PC-9 (cell line): ENCODE measurements at regions not wholly inside any gene's neighbourhood (a gene's known extent, or its start where the extent isn't known, plus 50 kb on each side); places are given as distances from the start of the nearest gene placed in this dataset.

Experiments used
- BruUV-seq: library from RNA; stranded (reverse); fragments of 400-500 nt; replicated peaks from 2 replicates; lab custom pipeline; 2021; lab: Mats Ljungman, UMichigan
- CTCF ChIA-PET: fragments of 300-600 bp; sonication (Branson Sonifier 250); formaldehyde crosslinking; loops from one replicate; lab custom pipeline; 2022; ENCODE audit warnings: antibody characterized with exemption; lab: Charles Lee
- POLR2A ChIA-PET: fragments of 300-600 bp; sonication (Branson Sonifier 250); formaldehyde crosslinking; loops from one replicate; lab custom pipeline; 2022; ENCODE audit warnings: antibody characterized with exemption; ENCODE audit not compliant: unreplicated experiment; lab: Charles Lee
- DNase-seq, 2 experiments: peaks; one replicate each; pipeline versions ENCODE4 v3.0.0 to v3.0.0-alpha.2; 2015 to 2022; ENCODE audit warnings: mixed read lengths in 1 of 2
- H2AFZ ChIP-seq: fragments of 200-600 bp; sonication (generic); 2 replicates; pipeline ENCODE4 v1.8.1; 2017; ENCODE audit warnings: antibody characterized with exemption
- H3F3A ChIP-seq: fragments of 200-600 bp; sonication (generic); 2 replicates; pipeline ENCODE4 v1.8.1; 2017; ENCODE audit warnings: antibody characterized with exemption, mild to moderate bottlenecking, low read depth; ENCODE audit not compliant: insufficient read depth
- H3K27ac ChIP-seq: fragments of 200-600 bp; sonication (generic); 2 replicates; pipeline ENCODE4 v1.6.1; 2016; ENCODE audit warnings: mixed run types
- H3K27me3 ChIP-seq: fragments of 200-600 bp; sonication (generic); 2 replicates; pipeline ENCODE4 v1.6.1; 2016; ENCODE audit warnings: low read depth, mixed run types; ENCODE audit not compliant: insufficient read depth
- H3K36me3 ChIP-seq: fragments of 200-600 bp; sonication (generic); 2 replicates; pipeline ENCODE4 v1.6.1; 2016; ENCODE audit warnings: low read depth, mixed run types
- H3K4me1 ChIP-seq: fragments of 200-600 bp; sonication (generic); replicated peaks from 2 replicates; pipeline ENCODE4 v1.6.1; 2016; ENCODE audit warnings: mixed run types; ENCODE audit not compliant: insufficient read depth
- H3K4me2 ChIP-seq: fragments of 200-600 bp; sonication (generic); 2 replicates; pipeline ENCODE4 v1.6.1; 2017; ENCODE audit warnings: mixed run types
- H3K4me3 ChIP-seq: fragments of 200-600 bp; sonication (generic); 2 replicates; pipeline ENCODE4 v1.6.1; 2016; ENCODE audit warnings: mixed run types
- H3K79me2 ChIP-seq: fragments of 200-600 bp; sonication (generic); 2 replicates; pipeline ENCODE4 v1.6.1; 2017; ENCODE audit warnings: low read depth, mixed run types
- H3K9me2 ChIP-seq: fragments of 200-600 bp; sonication (generic); 2 replicates; pipeline ENCODE4 v1.8.1; 2017; ENCODE audit warnings: mild to moderate bottlenecking; ENCODE audit not compliant: insufficient read depth
- H3K9me3 ChIP-seq: fragments of 200-600 bp; sonication (generic); 2 replicates; pipeline ENCODE4 v1.8.1; 2016; ENCODE audit warnings: low read depth; ENCODE audit not compliant: insufficient read depth
- H4K20me1 ChIP-seq: fragments of 200-600 bp; sonication (generic); 2 replicates; pipeline ENCODE4 v1.8.1; 2017; ENCODE audit not compliant: insufficient read depth
- EZH2 ChIP-seq: fragments of 200-600 bp; sonication (generic); IDR thresholded peaks from 2 replicates; pipeline ENCODE4 v1.8.0; 2017; ENCODE audit warnings: antibody characterized with exemption, low read depth
- intact Hi-C: fragments of 100-400 bp; cut with micrococcal nuclease; formaldehyde crosslinking; loops from one replicate; pipeline ENCODE4 v1.10.0; 2022; ENCODE audit not compliant: unreplicated experiment
- TF ChIP-seq, protein P1 (sequence below): fragments of 200-600 bp; sonication (generic); conservative IDR thresholded peaks from 2 replicates; pipeline ENCODE4 v1.6.1; 2017; ENCODE audit warnings: mixed run types, antibody characterized with exemption, mild to moderate bottlenecking, moderate library complexity

DNA sequence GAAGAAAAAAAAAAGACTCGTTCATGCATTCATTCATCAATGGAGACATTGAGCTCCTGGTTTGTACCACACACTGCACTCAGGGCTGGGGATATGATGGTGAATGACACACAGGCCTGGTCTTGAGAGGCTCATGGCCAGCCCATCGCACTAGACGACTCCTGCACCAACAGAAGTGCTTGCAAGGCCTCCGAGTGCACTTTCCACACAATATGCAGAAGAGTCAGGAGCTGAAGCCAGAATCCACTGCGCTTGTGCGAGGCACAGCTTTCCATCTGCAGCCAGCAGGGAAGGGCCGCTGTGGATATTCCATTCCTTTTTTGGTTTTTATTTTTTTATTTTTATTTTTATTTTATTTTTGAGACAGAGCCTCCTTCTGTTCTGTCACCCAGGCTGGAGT is 192.4 kb downstream of the DICER1 start:
- Histone ChIP-seq H3K4me2 (no peak overlapping the region), H3K4me3 (no peak overlapping the region), H3K27me3 (peaks cover 63% of the 10 kb centered on the region), H3K79me2 (no peaks in the 10 kb centered on the region), H4K20me1 (no peaks in the 10 kb centered on the region), H3K9me3 (no peaks in the 10 kb centered on the region), H3K4me1 (no peaks in the 10 kb centered on the region), H2AFZ (no peak overlapping the region), H3K27ac (no peak overlapping the region), H3F3A (no peaks in the 10 kb centered on the region), H3K9me2 (no peaks in the 10 kb centered on the region), H3K36me3 (no peaks in the 10 kb centered on the region)
- ChIA-PET POLR2A (interaction anchor here (0.6 kb wide), 1 partner anchor 305 kb away, joined by 5 read pairs; no protein-coding TSS in a partner anchor), CTCF (no interaction called here)
- BruUV-seq = no TSS peak
- DNase-seq = no peak
- intact Hi-C loops = no loop called here
- TF ChIP-seq EZH2 = no peak
- TF ChIP-seq, protein P1, sequence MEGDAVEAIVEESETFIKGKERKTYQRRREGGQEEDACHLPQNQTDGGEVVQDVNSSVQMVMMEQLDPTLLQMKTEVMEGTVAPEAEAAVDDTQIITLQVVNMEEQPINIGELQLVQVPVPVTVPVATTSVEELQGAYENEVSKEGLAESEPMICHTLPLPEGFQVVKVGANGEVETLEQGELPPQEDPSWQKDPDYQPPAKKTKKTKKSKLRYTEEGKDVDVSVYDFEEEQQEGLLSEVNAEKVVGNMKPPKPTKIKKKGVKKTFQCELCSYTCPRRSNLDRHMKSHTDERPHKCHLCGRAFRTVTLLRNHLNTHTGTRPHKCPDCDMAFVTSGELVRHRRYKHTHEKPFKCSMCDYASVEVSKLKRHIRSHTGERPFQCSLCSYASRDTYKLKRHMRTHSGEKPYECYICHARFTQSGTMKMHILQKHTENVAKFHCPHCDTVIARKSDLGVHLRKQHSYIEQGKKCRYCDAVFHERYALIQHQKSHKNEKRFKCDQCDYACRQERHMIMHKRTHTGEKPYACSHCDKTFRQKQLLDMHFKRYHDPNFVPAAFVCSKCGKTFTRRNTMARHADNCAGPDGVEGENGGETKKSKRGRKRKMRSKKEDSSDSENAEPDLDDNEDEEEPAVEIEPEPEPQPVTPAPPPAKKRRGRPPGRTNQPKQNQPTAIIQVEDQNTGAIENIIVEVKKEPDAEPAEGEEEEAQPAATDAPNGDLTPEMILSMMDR = no peak

DNA sequence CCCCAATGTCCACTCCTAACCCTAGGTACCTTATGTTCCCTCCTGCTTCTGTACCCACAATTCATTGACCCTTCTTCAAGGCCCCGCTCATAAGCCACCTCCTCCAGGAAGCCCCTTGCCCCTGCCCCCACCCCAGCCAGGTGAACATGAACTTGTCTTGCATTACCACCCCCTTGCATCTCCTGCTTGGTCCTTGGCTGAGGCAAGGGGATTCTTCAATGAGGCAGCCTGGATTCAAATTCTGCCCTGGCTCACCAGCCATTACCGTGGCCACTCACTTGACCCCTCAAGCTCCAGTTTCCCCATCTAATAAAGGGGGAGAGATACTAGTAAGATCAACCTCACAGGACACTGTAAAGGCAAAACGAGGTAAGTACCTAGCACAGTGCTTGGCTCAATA is 193.1 kb downstream of the DICER1 start:
- Histone ChIP-seq H3K36me3 (no peaks in the 10 kb centered on the region), H3K27me3 (peaks cover 64% of the 10 kb centered on the region), H3K4me2 (no peak overlapping the region), H3K4me1 (no peaks in the 10 kb centered on the region), H3K79me2 (no peaks in the 10 kb centered on the region), H3K9me2 (no peaks in the 10 kb centered on the region), H2AFZ (no peak overlapping the region), H3K27ac (no peak overlapping the region), H3K4me3 (no peak overlapping the region), H3K9me3 (no peaks in the 10 kb centered on the region), H3F3A (no peaks in the 10 kb centered on the region), H4K20me1 (no peaks in the 10 kb centered on the region)
- POLR2A ChIA-PET = no interaction called here
- no TSS peak for BruUV-seq
- no peak for TF ChIP-seq EZH2
- TF ChIP-seq, protein P1 = no peak
- CTCF ChIA-PET = no interaction called here
- DNase-seq = no peak
- intact Hi-C loops = no loop called here

DNA sequence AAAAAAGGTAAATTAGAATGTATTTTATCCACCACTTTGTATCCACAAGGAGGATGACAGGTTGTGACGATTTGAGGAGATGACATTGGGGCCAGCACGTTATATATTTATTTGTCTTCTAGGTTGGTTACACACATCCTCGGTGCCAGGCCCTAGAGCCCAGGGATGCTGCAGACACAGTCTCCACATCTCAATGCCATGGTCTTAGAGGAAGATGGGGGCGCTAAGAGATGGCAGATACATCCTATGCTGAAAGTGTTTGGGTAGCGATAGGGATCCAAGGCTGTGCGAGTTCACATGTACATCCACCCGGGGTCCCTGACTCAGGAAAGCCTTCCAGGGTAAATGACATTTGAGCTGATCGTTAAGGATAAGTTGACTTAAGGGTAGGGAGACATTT is 193.1 kb upstream of the GSC start:
- no peak for DNase-seq
- ChIA-PET POLR2A (no interaction called here), CTCF (no interaction called here)
- H3K4me1 ChIP-seq = no peaks in the 10 kb centered on the region
- intact Hi-C loops = no loop called here
- no peaks in the 10 kb centered on the region for H3K9me3 ChIP-seq
- no peaks in the 10 kb centered on the region for H3K36me3 ChIP-seq
- peaks cover 66% of the 10 kb centered on the region for H3K27me3 ChIP-seq
- no peaks in the 10 kb centered on the region for H4K20me1 ChIP-seq
- H3K4me3 ChIP-seq = no peak overlapping the region
- H3K4me2 ChIP-seq = no peak overlapping the region
- no peak overlapping the region for H3K27ac ChIP-seq
- H3F3A ChIP-seq = no peaks in the 10 kb centered on the region
- TF ChIP-seq, protein P1 = no peak
- BruUV-seq = no TSS peak
- H3K9me2 ChIP-seq = no peaks in the 10 kb centered on the region
- H3K79me2 ChIP-seq = no peaks in the 10 kb centered on the region
- H2AFZ ChIP-seq = no peak overlapping the region
